Activated CD4-positive, alpha-beta T cell treated with anti-CD3 and anti-CD28 coated beads, Interleukin-10, Interleukin-2, amounts not matched to agents 100 ng/mL and 50 ng/mL, durations not matched to agents 16 hours and 8 hours (primary cell): ENCODE measurements at regions not wholly inside any gene's neighbourhood (a gene's known extent, or its start where the extent isn't known, plus 50 kb on each side); places are given as distances from the start of the nearest gene placed in this dataset.
"Not testable (repeated sequence)": the region's sequence is repeated elsewhere in the genome, so short reads cannot be mapped to it uniquely, and the experiment has no call there.

Source experiments
- DNase-seq: peaks from one replicate; pipeline ENCODE4 v3.0.0-alpha.2; 2020

DNA sequence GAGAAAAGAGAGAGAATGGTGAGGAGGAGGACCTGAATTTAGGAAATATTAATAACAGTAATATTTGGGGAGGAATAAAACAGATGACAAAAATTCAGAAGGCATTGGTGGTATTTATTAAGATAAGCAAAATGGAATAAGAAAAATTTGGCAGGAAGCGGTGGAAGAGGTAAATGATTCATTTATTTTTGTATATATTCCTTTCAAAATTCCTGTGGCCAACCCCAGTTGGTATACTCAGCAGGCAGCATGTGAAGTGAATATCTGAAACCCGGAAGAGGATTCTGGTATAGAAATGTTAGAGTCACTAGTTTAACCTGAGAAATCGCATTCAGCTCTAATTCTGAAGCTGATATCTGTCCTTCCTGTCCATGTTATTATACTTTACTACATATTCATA lies 792.0 kb downstream of the KCNJ2 start:
- no peak for DNase-seq

DNA sequence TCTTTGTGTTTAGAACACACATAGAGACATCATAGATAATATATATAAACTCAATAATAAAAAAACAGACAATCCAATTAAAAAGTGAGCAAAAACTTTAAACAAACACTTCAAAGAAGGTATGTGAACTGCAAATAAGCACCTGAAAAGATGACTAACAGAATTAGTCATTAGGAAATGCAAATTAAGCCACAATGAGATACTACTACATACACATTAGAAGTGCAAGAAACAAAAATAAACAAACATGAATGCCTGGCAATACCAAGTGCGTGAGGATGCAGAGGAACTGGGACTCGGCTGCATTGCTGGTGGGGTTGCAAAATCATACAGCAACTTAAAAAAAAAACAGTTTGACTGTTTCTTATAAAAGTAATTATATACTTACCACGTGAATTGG lies 799.0 kb downstream of the KCNJ2 start:
- no peak for DNase-seq

- DNase-seq = no peak
Observed at GRCh38 chr17:70969521-70970034, 800.2 kb downstream of the KCNJ2 start.

GRCh38 chr17:70976447-70976846 lies 807.1 kb downstream of the KCNJ2 start:
- DNase-seq = no peak

DNA sequence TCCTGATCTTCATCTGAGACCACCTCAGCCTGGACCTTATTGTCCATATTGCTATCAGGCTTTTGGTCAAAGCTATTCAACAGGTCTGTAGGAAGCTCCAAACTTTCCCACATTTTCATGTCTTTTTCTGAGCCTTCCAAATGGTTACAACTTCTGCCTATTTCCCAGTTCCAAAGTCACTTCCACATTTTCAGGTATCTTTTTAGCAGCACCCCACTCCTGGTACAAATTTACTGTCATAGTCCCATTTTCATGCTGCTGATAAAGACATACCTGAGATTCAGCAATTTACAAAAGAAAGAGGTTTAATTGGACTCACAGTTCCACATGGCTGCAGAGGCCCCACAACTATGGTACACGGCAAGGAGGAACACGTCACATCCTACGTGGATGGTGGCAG lies 815.5 kb downstream of the KCNJ2 start:
- no peak for DNase-seq

DNA sequence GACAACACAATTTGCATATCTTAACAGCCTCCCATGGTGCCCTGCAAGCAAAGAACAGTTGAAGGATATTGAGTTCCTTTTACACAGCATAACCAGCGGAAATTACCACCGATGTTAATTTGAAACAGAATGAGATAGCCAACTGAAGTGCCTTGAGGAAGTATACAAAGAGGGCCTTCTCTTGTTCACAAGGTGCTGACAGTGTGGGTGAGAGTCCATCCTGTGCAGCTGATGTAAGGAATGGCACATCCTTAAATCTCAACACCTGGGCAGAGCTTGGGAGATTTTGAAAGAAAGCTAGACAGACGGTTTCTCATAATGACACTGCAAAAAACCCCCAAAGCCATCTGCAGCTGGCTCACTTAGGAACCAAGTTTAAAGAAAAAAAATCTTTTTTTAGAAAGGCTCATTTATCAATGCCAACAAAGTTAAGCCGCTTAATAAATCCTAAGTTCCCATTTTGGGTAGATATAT lies 818.6 kb downstream of the KCNJ2 start:
- DNase-seq = peak; percentile 3

DNA sequence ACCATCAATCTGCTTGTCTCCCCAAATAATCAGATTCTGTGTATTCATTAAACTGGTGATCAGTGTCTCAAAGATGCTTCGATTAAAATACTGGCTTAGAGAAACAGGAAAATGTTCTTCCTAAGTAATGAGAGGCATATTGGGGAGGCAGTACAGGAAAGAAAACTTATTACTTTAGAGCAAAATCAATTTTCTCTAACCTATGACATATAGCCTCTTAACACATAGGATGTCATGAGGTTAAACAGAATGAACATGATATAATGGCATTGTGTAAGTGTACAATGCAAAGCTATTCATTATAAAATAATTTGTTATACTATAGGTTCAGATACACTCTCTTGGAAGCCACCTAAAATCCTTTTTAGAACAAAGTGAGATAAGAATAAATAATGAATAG lies 819.3 kb downstream of the KCNJ2 start:
- DNase-seq = no peak

DNA sequence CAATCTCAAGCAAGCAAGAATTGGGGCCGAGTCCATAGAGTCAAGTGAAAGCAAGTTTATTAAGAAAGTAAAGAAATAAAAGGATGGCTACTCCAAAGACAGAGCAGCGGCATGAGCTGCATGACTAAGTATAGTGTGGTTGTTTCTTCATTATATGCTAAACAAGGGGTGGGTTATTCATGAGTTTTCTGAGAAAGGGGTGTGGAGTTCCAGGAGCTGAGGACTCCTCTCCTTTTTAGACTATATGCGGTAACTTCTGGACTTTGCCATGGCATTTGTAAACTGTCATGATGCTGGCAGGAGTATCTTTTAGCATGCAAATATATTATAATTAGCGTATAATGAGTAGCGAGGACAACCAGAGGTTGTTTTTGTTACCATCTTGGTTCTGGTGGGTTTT lies 819.9 kb downstream of the KCNJ2 start:
- DNase-seq = no peak

- DNase-seq = no peak
Observed at GRCh38 chr17:70994194-70994593, 824.9 kb downstream of the KCNJ2 start.

DNA sequence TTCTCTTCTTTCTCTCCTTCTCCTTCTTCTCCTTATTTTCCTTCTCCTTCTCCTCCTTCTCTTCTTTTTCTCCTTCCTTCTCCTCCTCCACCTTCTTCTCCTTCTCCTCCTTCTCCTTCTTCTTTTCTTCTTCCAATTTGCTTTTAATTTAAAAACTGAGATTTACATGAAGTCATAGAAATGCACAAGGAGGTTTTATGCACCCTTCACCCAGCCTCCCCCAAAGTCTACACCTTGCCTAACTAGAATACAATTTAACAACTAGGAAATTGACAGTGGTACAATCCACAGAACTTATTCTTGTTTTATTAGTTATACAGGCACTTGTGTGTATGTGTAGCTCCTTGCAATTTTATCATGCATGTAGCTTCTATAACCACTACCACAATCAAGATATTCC lies 826.7 kb downstream of the KCNJ2 start:
- DNase-seq = no peak

DNA sequence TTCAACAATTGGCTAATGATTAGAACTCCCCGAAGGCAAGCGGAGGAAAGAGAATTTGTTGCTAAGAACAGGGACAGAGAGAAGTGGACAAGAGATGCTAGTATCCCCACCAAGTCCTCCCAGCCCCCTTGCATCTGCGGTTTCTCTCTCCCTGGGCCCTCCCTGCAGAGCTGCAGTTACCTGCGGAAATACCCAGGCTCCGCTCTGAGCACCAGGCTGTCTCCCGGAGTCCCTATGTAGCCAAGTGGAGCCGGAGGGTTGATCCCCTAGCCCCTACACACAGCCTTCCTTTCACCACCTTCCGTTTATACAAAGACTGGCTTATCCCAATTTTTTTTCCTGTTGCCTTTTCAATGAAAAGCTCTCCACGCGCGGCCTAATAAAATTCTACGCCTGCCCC lies 834.4 kb downstream of the KCNJ2 start:
- no peak for DNase-seq

GRCh38 chr17:71004413-71004812 lies 835.1 kb downstream of the KCNJ2 start:
- no peak for DNase-seq

DNA sequence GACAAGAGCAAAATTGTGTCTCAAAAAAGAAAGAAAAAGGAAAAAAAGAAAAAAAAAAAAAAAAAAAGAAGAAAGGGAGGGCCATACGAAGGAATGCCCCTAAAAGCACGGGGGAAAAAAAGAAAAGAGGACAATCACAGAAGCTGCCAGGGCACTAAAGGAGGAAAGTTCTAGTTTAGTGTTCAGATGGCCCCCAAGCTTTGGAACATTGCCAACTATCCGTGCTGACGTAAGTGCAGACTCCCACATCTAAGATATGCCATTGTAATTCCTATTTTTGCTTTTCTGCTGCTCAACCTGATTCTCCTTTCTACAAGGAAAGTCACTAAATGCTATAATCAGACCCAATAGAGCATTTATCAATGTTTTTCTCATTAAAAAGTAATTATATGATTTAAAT lies 842.1 kb downstream of the KCNJ2 start:
- DNase-seq = no peak

DNA sequence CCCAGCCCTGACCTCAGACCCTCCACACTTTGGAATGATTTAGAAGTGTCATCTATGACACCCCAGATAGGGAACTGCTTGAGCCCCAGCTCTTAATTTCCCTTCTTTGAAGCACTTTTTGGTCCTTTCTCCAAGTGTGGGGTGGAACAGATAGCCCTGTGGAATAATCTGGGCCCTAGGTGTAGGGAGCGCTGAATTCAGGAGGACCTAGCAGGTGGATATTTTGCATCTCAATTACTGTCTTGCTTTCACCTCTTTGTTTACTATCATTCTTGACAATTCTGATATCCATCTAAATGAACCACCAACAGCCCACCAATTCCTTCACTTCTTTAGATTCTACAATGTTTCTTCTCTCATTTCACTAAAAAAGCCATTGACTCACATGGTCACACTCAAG lies 850.4 kb downstream of the KCNJ2 start:
- no peak for DNase-seq

DNA sequence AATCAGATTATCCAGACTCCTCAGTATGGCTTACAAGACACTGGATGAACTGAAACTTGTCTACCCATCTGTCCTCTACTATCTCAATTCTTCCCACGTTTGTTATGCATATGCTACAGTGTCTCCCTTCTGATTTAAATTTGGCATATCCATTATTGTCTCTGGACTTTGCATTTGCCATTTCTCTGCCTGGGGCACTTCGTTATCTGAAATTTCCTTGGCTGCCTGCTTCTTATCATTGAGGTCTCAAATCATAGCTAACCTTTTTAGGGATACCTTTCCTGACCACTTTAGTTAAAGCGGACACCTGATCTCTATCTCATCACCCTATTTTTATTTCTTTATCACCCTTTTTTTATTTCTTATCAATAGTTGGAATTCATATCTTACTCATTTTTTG lies 853.4 kb downstream of the KCNJ2 start:
- no peak for DNase-seq

GRCh38 chr17:71023249-71024030 lies 854.1 kb downstream of the KCNJ2 start:
- DNase-seq = no peak

- DNase-seq = no peak
Observed at GRCh38 chr17:71024172-71024571, 854.8 kb downstream of the KCNJ2 start.

GRCh38 chr17:71024969-71025368 lies 855.6 kb downstream of the KCNJ2 start:
- no peak for DNase-seq

DNA sequence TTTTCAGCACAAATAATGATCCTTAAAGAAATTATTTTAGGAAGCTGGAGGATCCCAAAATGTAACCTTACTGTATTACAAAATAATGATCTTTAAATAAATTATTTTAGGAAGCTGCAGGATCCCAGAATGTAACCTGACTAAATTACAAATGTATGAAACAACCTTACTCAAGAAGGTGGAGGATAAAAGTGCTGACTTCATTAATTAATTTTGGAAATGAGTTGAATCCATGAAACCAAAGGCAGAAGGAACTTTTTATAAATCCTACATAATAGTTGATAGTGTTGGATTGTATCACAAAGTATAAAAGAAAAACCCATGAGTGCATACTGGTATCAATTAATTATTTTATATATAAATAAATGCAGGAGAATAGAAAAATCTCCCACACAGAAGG lies 859.9 kb downstream of the KCNJ2 start:
- no peak for DNase-seq

- not testable (repeated sequence) for DNase-seq
Observed at GRCh38 chr17:71031286-71031685, 862.0 kb downstream of the KCNJ2 start.

DNA sequence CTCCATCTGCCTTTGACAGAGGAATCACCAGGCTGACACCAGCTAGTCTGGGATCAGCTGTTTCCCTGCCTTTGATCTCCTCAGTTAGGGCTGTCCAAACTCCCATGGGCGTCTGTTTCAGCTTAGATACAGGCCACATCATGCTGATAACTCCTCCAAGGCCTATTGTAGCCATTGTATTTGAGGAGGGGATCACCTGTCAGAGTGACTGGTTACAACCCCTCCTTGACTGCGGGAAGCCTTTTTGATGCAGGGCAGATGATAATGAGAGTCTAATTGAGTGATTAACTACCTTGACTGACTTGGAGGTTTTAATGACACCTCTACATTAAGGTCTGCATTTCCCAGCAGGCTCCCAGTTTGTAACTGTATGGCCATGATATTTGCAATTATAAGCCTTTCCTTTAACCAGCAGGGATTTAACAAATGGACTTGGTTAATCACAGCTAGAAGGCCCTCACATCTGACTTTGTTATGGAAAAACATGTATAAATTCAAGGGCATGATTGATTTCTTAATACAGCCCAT lies 863.5 kb downstream of the KCNJ2 start:
- DNase-seq = no peak

- DNase-seq = no peak
Observed at GRCh38 chr17:71033336-71033735, 864.0 kb downstream of the KCNJ2 start.

DNA sequence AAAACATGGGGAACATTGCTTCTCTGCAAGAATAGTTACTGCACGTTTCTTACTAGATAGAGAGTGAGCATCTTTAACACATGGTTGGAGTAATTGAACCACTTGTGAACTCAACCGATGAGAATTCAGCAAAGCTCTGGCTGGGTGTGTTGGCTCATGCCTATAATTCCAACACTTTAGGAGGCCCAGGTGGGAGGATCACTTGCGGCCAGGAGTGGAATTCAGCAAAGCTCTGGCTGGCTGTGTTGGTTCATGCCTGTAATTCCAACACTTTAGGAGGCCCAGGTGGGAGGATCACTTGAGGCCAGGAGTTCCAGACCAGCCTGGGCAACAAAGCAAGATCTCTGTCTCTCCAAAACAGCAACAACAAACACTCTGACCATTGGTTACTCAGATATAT lies 865.9 kb downstream of the KCNJ2 start:
- no peak for DNase-seq

- DNase-seq = no peak
Observed at GRCh38 chr17:71037386-71037785, 868.1 kb downstream of the KCNJ2 start.

DNA sequence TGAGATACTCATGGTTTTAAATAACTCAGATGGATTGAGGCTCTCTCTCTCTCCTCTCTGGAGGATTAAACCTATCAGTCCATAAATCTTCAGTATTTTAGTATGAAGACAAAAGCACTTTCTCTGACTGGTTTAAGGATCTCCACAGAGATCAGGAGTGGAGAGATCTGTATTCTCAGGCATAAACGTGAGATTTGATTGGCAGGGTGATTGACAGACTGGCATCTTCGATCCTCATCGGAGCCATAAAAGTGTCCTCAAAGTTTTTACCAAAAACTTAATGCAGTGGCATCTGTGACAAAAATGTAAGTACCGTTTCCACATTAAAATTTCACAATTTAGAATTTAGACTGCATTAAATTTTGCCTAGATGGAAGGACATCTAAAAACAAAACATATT lies 870.1 kb downstream of the KCNJ2 start:
- no peak for DNase-seq
